PC-9 (cell line): ENCODE measurements at regions not wholly inside any gene's neighbourhood (a gene's known extent, or its start where the extent isn't known, plus 50 kb on each side); places are given as distances from the start of the nearest gene placed in this dataset.

ENCODE experiments used
- BruUV-seq: library from RNA; stranded (reverse); fragments of 400-500 nt; replicated peaks from 2 replicates; lab custom pipeline; 2021; lab: Mats Ljungman, UMichigan
- CTCF ChIA-PET: fragments of 300-600 bp; sonication (Branson Sonifier 250); formaldehyde crosslinking; loops from one replicate; lab custom pipeline; 2022; ENCODE audit warnings: antibody characterized with exemption; lab: Charles Lee
- POLR2A ChIA-PET: fragments of 300-600 bp; sonication (Branson Sonifier 250); formaldehyde crosslinking; loops from one replicate; lab custom pipeline; 2022; ENCODE audit warnings: antibody characterized with exemption; ENCODE audit not compliant: unreplicated experiment; lab: Charles Lee
- DNase-seq, 2 experiments: peaks; one replicate each; pipeline versions ENCODE4 v3.0.0 to v3.0.0-alpha.2; 2015 to 2022; ENCODE audit warnings: mixed read lengths in 1 of 2
- H2AFZ ChIP-seq: fragments of 200-600 bp; sonication (generic); 2 replicates; pipeline ENCODE4 v1.8.1; 2017; ENCODE audit warnings: antibody characterized with exemption
- H3F3A ChIP-seq: fragments of 200-600 bp; sonication (generic); 2 replicates; pipeline ENCODE4 v1.8.1; 2017; ENCODE audit warnings: antibody characterized with exemption, mild to moderate bottlenecking, low read depth; ENCODE audit not compliant: insufficient read depth
- H3K27ac ChIP-seq: fragments of 200-600 bp; sonication (generic); 2 replicates; pipeline ENCODE4 v1.6.1; 2016; ENCODE audit warnings: mixed run types
- H3K27me3 ChIP-seq: fragments of 200-600 bp; sonication (generic); 2 replicates; pipeline ENCODE4 v1.6.1; 2016; ENCODE audit warnings: low read depth, mixed run types; ENCODE audit not compliant: insufficient read depth
- H3K36me3 ChIP-seq: fragments of 200-600 bp; sonication (generic); 2 replicates; pipeline ENCODE4 v1.6.1; 2016; ENCODE audit warnings: low read depth, mixed run types
- H3K4me1 ChIP-seq: fragments of 200-600 bp; sonication (generic); replicated peaks from 2 replicates; pipeline ENCODE4 v1.6.1; 2016; ENCODE audit warnings: mixed run types; ENCODE audit not compliant: insufficient read depth
- H3K4me2 ChIP-seq: fragments of 200-600 bp; sonication (generic); 2 replicates; pipeline ENCODE4 v1.6.1; 2017; ENCODE audit warnings: mixed run types
- H3K4me3 ChIP-seq: fragments of 200-600 bp; sonication (generic); 2 replicates; pipeline ENCODE4 v1.6.1; 2016; ENCODE audit warnings: mixed run types
- H3K79me2 ChIP-seq: fragments of 200-600 bp; sonication (generic); 2 replicates; pipeline ENCODE4 v1.6.1; 2017; ENCODE audit warnings: low read depth, mixed run types
- H3K9me2 ChIP-seq: fragments of 200-600 bp; sonication (generic); 2 replicates; pipeline ENCODE4 v1.8.1; 2017; ENCODE audit warnings: mild to moderate bottlenecking; ENCODE audit not compliant: insufficient read depth
- H3K9me3 ChIP-seq: fragments of 200-600 bp; sonication (generic); 2 replicates; pipeline ENCODE4 v1.8.1; 2016; ENCODE audit warnings: low read depth; ENCODE audit not compliant: insufficient read depth
- H4K20me1 ChIP-seq: fragments of 200-600 bp; sonication (generic); 2 replicates; pipeline ENCODE4 v1.8.1; 2017; ENCODE audit not compliant: insufficient read depth
- CTCF ChIP-seq: fragments of 200-600 bp; sonication (generic); conservative IDR thresholded peaks from 2 replicates; pipeline ENCODE4 v1.6.1; 2017; ENCODE audit warnings: mixed run types, antibody characterized with exemption, mild to moderate bottlenecking, moderate library complexity
- EZH2 ChIP-seq: fragments of 200-600 bp; sonication (generic); IDR thresholded peaks from 2 replicates; pipeline ENCODE4 v1.8.0; 2017; ENCODE audit warnings: antibody characterized with exemption, low read depth
- intact Hi-C: fragments of 100-400 bp; cut with micrococcal nuclease; formaldehyde crosslinking; loops from one replicate; pipeline ENCODE4 v1.10.0; 2022; ENCODE audit not compliant: unreplicated experiment

DNA sequence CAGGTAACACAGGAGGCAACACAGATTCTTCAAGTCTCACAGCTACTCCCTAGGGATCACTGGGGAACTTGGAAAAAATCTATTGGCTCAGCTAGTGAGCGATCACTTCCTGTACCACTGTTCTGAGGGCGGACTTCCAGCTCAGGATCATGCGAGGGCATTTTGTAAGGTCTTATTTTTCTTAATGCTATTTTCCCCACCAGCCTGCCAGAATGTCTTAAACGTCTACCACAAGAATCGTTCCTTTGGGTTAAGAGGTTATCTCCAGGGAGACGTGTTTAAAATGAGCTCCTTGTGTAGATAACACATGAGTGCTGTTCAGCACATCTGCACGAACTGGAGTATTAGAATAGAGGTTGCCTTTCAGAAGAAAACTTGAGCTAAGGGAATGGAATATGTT lies 162.6 kb downstream of the ETNK1 start:
- POLR2A ChIA-PET, result no interaction called here
- TF ChIP-seq CTCF (no peak), EZH2 (no peak)

DNA sequence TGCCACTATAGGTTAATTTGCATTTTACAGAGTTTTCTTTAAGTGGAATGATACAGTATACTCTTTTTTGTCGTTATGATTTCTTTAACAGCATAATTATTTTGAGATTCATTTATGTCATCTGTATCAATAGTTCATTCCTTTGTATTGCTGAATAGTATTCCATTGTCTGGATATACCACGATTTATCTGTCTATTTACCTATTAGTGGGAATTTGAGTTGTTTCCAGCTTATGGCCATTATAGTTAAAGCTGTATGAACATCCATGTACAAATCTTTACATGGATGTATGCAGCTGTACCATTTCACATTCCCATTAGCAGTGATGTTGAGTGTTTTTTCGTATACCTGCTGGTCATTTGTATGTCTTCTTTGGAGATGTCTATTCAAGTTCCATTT lies 163.9 kb downstream of the ETNK1 start:
- H3K27me3 ChIP-seq, result 0 out of 2 replicates have a peak, but pooled peaks cover 8% of the 10 kb centered on the region
- BruUV-seq, result no TSS peak
- no peak for TF ChIP-seq EZH2
- TF ChIP-seq CTCF, result no peak
- no peak overlapping the region for H2AFZ ChIP-seq
- no peaks in the 10 kb centered on the region for H3K9me3 ChIP-seq
- H3K36me3 ChIP-seq, result no peaks in the 10 kb centered on the region
- H3K4me2 ChIP-seq, result no peak overlapping the region
- H3F3A ChIP-seq, result no peaks in the 10 kb centered on the region
- no peaks in the 10 kb centered on the region for H3K4me1 ChIP-seq
- no peaks in the 10 kb centered on the region for H3K79me2 ChIP-seq
- H3K4me3 ChIP-seq, result no peak overlapping the region
- ChIA-PET POLR2A (no interaction called here), CTCF (no interaction called here)
- no peaks in the 10 kb centered on the region for H3K9me2 ChIP-seq
- no peak for DNase-seq
- intact Hi-C loops, result no loop called here
- H4K20me1 ChIP-seq, result no peaks in the 10 kb centered on the region
- H3K27ac ChIP-seq, result no peak overlapping the region

More for the DNA sequence above, 162.6 kb downstream of the ETNK1 start:
- H3K9me2 ChIP-seq, result no peaks in the 10 kb centered on the region
- BruUV-seq, result no TSS peak
- H3K4me3 ChIP-seq, result no peak overlapping the region
- no peak for DNase-seq
- H3K27me3 ChIP-seq, result 0 out of 2 replicates have a peak, but pooled peaks cover 8% of the 10 kb centered on the region
- H3K27ac ChIP-seq, result no peak overlapping the region
- H3K9me3 ChIP-seq, result no peaks in the 10 kb centered on the region
- H4K20me1 ChIP-seq, result no peaks in the 10 kb centered on the region
- intact Hi-C loops, result no loop called here
- no peaks in the 10 kb centered on the region for H3K4me1 ChIP-seq
- H3K36me3 ChIP-seq, result no peaks in the 10 kb centered on the region
- H2AFZ ChIP-seq, result no peak overlapping the region
- no peaks in the 10 kb centered on the region for H3K79me2 ChIP-seq
- CTCF ChIA-PET, result no interaction called here
- no peak overlapping the region for H3K4me2 ChIP-seq
- H3F3A ChIP-seq, result no peaks in the 10 kb centered on the region

DNA sequence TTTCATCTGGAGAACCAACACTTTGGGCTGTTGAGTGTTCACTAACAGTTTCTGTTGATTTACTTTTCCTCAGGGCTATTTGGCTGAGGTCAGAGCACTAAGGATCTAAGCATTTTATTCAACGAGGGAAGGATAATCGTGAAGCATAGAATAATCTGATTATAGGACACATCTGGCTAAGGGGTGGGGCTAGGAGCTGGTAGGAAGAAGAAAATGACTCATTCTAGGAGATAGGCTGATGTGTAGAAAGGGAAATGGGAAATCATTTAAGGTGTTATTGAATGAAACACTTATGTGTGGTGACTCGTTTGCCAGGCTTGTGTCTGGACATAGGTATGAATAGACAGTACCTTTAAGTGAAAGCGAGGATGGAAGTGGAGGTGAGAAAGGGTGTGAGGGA lies 167.2 kb downstream of the ETNK1 start:
- no peaks in the 10 kb centered on the region for H3K79me2 ChIP-seq
- no peak for TF ChIP-seq EZH2
- no peak for TF ChIP-seq CTCF
- no TSS peak for BruUV-seq
- no peaks in the 10 kb centered on the region for H3K9me3 ChIP-seq
- POLR2A ChIA-PET, result no interaction called here
- H2AFZ ChIP-seq, result no peak overlapping the region
- H3K4me2 ChIP-seq, result no peak overlapping the region
- no peaks in the 10 kb centered on the region for H3F3A ChIP-seq
- no peak overlapping the region for H3K27ac ChIP-seq
- H3K9me2 ChIP-seq, result peaks cover 4% of the 10 kb centered on the region; the same call in 1 of the 2 replicates
- intact Hi-C loops, result no loop called here
- DNase-seq, result no peak
- CTCF ChIA-PET, result no interaction called here
- H3K36me3 ChIP-seq, result no peaks in the 10 kb centered on the region
- no peaks in the 10 kb centered on the region for H4K20me1 ChIP-seq
- H3K4me3 ChIP-seq, result no peak overlapping the region
- no peaks in the 10 kb centered on the region for H3K27me3 ChIP-seq
- no peaks in the 10 kb centered on the region for H3K4me1 ChIP-seq
